GM23338 (cell line): ENCODE measurements at regions not wholly inside any gene's neighbourhood (a gene's known extent, or its start where the extent isn't known, plus 50 kb on each side); places are given as distances from the start of the nearest gene placed in this dataset.

Source experiments
- CREB1 ChIP-seq: fragments of 250-450 bp; sonication (Bioruptor Pico); IDR thresholded peaks from 2 replicates; pipeline ENCODE4 v1.5.0; 2020; ENCODE audit warnings: low read depth, mild to moderate bottlenecking, moderate library complexity
- EZH2 ChIP-seq: fragments of 200-600 bp; sonication (generic); IDR thresholded peaks from one replicate; pipeline ENCODE4 v1.8.0; 2017; ENCODE audit warnings: antibody characterized with exemption, mild to moderate bottlenecking, low read depth; ENCODE audit not compliant: unreplicated experiment
- EZH2phosphoT487 ChIP-seq: fragments of 200-600 bp; sonication (generic); IDR thresholded peaks from one replicate; pipeline ENCODE4 v1.8.1; 2018; ENCODE audit warnings: antibody characterized with exemption; ENCODE audit not compliant: unreplicated experiment
- JUNB ChIP-seq: IDR thresholded peaks from one replicate; pipeline ENCODE4 v1.6.1; 2016; ENCODE audit warnings: antibody characterized with exemption; ENCODE audit not compliant: unreplicated experiment
- POLR2AphosphoS5 ChIP-seq: IDR thresholded peaks from 2 replicates; pipeline ENCODE4 v1.6.1; 2016; ENCODE audit warnings: antibody characterized with exemption, low read depth
- TF ChIP-seq, protein P1 (sequence below), 2 experiments: fragments of 200-600 bp in 1 of 2; sonication (generic) in 1 of 2; conservative IDR thresholded peaks; 2 replicates each; pipeline versions ENCODE4 v1.5.1 to v1.6.1; 2016 to 2017; ENCODE audit warnings: antibody characterized with exemption in 2 of 2, low read depth in 2 of 2, mild to moderate bottlenecking in 2 of 2, moderate library complexity in 1 of 2
- TF ChIP-seq, protein P2 (sequence below): fragments of 250-450 bp; sonication (Bioruptor Pico); IDR thresholded peaks from 2 replicates; pipeline ENCODE4 v1.5.0; 2020; ENCODE audit warnings: mild to moderate bottlenecking, moderate library complexity
- TF ChIP-seq, protein P3 (sequence below): IDR thresholded peaks from one replicate; pipeline ENCODE4 v1.6.1; 2018; ENCODE audit warnings: antibody characterized with exemption; ENCODE audit not compliant: unreplicated experiment

DNA sequence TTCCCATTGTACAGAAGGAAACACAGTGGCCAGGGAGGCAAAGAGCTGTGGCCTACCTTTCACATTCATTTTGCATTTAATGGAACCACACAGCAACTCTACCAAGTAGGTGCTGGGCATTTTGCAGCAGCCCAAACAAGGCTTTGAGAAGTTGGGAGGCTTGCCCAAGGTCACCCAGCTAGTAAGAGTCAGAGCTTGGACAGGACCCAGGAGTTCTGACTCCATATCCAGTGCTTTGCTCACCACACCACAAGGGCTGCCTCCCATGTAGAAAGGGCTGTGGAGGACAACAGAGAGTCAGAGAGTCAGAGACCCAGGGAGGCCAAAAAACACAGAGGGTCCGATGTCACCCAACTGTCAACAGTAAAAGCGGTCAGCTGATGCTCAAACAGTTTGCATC lies 400.2 kb downstream of the BCL11B start:
- TF ChIP-seq POLR2AphosphoS5 (no peak), EZH2 (no peak), JUNB (no peak), CREB1 (CRISPR knock-in tag) (no peak), EZH2phosphoT487 (no peak)
- TF ChIP-seq, protein P1, sequence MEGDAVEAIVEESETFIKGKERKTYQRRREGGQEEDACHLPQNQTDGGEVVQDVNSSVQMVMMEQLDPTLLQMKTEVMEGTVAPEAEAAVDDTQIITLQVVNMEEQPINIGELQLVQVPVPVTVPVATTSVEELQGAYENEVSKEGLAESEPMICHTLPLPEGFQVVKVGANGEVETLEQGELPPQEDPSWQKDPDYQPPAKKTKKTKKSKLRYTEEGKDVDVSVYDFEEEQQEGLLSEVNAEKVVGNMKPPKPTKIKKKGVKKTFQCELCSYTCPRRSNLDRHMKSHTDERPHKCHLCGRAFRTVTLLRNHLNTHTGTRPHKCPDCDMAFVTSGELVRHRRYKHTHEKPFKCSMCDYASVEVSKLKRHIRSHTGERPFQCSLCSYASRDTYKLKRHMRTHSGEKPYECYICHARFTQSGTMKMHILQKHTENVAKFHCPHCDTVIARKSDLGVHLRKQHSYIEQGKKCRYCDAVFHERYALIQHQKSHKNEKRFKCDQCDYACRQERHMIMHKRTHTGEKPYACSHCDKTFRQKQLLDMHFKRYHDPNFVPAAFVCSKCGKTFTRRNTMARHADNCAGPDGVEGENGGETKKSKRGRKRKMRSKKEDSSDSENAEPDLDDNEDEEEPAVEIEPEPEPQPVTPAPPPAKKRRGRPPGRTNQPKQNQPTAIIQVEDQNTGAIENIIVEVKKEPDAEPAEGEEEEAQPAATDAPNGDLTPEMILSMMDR (conservative IDR thresholded peaks at IDR 0.05; ENCODE audit: low read depth in 2 of 2) = no peak
- TF ChIP-seq, protein P2, sequence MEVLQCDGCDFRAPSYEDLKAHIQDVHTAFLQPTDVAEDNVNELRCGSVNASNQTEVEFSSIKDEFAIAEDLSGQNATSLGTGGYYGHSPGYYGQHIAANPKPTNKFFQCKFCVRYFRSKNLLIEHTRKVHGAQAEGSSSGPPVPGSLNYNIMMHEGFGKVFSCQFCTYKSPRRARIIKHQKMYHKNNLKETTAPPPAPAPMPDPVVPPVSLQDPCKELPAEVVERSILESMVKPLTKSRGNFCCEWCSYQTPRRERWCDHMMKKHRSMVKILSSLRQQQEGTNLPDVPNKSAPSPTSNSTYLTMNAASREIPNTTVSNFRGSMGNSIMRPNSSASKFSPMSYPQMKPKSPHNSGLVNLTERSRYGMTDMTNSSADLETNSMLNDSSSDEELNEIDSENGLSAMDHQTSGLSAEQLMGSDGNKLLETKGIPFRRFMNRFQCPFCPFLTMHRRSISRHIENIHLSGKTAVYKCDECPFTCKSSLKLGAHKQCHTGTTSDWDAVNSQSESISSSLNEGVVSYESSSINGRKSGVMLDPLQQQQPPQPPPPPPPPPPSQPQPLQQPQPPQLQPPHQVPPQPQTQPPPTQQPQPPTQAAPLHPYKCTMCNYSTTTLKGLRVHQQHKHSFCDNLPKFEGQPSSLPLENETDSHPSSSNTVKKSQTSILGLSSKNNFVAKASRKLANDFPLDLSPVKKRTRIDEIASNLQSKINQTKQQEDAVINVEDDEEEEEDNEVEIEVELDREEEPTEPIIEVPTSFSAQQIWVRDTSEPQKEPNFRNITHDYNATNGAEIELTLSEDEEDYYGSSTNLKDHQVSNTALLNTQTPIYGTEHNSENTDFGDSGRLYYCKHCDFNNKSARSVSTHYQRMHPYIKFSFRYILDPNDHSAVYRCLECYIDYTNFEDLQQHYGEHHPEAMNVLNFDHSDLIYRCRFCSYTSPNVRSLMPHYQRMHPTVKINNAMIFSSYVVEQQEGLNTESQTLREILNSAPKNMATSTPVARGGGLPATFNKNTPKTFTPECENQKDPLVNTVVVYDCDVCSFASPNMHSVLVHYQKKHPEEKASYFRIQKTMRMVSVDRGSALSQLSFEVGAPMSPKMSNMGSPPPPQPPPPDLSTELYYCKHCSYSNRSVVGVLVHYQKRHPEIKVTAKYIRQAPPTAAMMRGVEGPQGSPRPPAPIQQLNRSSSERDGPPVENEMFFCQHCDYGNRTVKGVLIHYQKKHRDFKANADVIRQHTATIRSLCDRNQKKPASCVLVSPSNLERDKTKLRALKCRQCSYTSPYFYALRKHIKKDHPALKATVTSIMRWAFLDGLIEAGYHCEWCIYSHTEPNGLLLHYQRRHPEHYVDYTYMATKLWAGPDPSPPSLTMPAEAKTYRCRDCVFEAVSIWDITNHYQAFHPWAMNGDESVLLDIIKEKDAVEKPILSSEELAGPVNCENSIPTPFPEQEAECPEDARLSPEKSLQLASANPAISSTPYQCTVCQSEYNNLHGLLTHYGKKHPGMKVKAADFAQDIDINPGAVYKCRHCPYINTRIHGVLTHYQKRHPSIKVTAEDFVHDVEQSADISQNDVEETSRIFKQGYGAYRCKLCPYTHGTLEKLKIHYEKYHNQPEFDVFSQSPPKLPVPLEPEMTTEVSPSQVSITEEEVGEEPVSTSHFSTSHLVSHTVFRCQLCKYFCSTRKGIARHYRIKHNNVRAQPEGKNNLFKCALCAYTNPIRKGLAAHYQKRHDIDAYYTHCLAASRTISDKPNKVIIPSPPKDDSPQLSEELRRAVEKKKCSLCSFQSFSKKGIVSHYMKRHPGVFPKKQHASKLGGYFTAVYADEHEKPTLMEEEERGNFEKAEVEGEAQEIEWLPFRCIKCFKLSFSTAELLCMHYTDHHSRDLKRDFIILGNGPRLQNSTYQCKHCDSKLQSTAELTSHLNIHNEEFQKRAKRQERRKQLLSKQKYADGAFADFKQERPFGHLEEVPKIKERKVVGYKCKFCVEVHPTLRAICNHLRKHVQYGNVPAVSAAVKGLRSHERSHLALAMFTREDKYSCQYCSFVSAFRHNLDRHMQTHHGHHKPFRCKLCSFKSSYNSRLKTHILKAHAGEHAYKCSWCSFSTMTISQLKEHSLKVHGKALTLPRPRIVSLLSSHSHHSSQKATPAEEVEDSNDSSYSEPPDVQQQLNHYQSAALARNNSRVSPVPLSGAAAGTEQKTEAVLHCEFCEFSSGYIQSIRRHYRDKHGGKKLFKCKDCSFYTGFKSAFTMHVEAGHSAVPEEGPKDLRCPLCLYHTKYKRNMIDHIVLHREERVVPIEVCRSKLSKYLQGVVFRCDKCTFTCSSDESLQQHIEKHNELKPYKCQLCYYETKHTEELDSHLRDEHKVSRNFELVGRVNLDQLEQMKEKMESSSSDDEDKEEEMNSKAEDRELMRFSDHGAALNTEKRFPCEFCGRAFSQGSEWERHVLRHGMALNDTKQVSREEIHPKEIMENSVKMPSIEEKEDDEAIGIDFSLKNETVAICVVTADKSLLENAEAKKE (CRISPR knock-in tag) = no peak
- TF ChIP-seq, protein P3, sequence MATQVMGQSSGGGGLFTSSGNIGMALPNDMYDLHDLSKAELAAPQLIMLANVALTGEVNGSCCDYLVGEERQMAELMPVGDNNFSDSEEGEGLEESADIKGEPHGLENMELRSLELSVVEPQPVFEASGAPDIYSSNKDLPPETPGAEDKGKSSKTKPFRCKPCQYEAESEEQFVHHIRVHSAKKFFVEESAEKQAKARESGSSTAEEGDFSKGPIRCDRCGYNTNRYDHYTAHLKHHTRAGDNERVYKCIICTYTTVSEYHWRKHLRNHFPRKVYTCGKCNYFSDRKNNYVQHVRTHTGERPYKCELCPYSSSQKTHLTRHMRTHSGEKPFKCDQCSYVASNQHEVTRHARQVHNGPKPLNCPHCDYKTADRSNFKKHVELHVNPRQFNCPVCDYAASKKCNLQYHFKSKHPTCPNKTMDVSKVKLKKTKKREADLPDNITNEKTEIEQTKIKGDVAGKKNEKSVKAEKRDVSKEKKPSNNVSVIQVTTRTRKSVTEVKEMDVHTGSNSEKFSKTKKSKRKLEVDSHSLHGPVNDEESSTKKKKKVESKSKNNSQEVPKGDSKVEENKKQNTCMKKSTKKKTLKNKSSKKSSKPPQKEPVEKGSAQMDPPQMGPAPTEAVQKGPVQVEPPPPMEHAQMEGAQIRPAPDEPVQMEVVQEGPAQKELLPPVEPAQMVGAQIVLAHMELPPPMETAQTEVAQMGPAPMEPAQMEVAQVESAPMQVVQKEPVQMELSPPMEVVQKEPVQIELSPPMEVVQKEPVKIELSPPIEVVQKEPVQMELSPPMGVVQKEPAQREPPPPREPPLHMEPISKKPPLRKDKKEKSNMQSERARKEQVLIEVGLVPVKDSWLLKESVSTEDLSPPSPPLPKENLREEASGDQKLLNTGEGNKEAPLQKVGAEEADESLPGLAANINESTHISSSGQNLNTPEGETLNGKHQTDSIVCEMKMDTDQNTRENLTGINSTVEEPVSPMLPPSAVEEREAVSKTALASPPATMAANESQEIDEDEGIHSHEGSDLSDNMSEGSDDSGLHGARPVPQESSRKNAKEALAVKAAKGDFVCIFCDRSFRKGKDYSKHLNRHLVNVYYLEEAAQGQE = no peak
